ENCODE measurements at regions not wholly inside any gene's neighbourhood (a gene's known extent, or its start where the extent isn't known, plus 50 kb on each side); places are given as distances from the start of the nearest gene placed in this dataset.
"Not testable (repeated sequence)": the region's sequence is repeated elsewhere in the genome, so short reads cannot be mapped to it uniquely, and the experiment has no call there.

DNA sequence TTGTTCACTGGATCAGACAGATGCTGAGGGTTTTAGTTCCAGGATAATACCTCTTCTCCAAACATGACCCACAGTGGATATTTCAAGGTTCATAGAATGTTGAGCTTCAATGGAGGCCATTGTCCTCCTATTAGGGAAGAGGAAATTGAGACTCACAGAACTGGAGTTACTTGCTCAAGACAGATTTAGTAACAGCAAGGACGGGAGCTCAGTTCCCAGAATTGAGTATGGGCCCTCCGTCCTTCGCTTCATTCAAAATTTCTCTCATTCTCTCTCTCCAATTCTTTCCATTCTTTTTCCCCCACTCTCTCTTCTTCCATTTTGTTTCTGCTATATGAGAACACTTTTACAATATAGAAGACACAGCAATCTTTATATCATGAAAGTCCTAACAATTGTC is 94.0 kb downstream of the DNAJB9 start:
- WGBS, 2 donors, result 89 to 95% methylated on average over 3 of the region's 3 CpGs
- no peak for DNase-seq (ENCODE audit: low spot score in 2 of 2)
- H3K4me3 ChIP-seq (ENCODE audit: low read depth, poor library complexity, severe bottlenecking), result no peak overlapping the region
- TF ChIP-seq POLR2A (IDR thresholded peaks at IDR 0.05), result no peak
- TF ChIP-seq, protein P1, sequence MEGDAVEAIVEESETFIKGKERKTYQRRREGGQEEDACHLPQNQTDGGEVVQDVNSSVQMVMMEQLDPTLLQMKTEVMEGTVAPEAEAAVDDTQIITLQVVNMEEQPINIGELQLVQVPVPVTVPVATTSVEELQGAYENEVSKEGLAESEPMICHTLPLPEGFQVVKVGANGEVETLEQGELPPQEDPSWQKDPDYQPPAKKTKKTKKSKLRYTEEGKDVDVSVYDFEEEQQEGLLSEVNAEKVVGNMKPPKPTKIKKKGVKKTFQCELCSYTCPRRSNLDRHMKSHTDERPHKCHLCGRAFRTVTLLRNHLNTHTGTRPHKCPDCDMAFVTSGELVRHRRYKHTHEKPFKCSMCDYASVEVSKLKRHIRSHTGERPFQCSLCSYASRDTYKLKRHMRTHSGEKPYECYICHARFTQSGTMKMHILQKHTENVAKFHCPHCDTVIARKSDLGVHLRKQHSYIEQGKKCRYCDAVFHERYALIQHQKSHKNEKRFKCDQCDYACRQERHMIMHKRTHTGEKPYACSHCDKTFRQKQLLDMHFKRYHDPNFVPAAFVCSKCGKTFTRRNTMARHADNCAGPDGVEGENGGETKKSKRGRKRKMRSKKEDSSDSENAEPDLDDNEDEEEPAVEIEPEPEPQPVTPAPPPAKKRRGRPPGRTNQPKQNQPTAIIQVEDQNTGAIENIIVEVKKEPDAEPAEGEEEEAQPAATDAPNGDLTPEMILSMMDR (IDR thresholded peaks at IDR 0.05), result no peak
- intact Hi-C loops (cut with DNase I; ENCODE audit: low total_unique reads), result no loop called here

GRCh38 chr7:108667216-108667615 is 97.5 kb downstream of the DNAJB9 start:
- TF ChIP-seq, protein P1 (IDR thresholded peaks at IDR 0.05), result no peak
- TF ChIP-seq POLR2A (IDR thresholded peaks at IDR 0.05), result no peak
- WGBS, 2 donors, result 35 to 61% methylated on average over 2 of the region's 2 CpGs
- intact Hi-C loops (cut with DNase I; ENCODE audit: low total_unique reads), result no loop called here

GRCh38 chr7:108669958-108670357 is 100.3 kb downstream of the DNAJB9 start:
- no peak for DNase-seq (ENCODE audit: low spot score in 2 of 2)
- no peak for TF ChIP-seq POLR2A (IDR thresholded peaks at IDR 0.05)
- TF ChIP-seq, protein P1 (IDR thresholded peaks at IDR 0.05), result no peak
- intact Hi-C loops (cut with DNase I; ENCODE audit: low total_unique reads), result no loop called here
- H3K4me3 ChIP-seq (ENCODE audit: low read depth, poor library complexity, severe bottlenecking), result no peak overlapping the region

More at GRCh38 chr7:108667216-108667615, 97.5 kb downstream of the DNAJB9 start:
- no peak overlapping the region for H3K4me3 ChIP-seq (ENCODE audit: low read depth, poor library complexity, severe bottlenecking)
- DNase-seq (ENCODE audit: low spot score in 2 of 2), result no peak

DNA sequence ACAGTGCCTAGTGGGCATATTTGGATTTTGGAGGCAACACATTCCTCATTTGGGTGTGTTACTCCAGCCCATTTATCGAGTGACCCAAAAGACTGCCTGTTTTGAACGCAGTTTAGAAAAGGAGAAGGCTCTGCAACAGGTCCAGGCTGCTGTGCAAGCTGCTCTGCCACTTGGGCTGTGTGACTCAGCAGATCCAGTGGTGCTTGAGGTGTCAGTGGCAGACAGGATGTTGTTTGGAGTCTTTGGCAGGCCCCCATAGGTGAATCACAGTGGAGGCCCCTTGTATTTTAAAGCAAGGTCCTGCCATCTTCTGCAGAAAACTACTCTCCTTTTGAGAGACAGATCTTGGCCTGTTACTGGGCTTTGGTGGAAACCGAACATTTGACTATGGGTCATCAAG is 104.0 kb downstream of the DNAJB9 start:
- 65 to 89% methylated on average over 3 of the region's 3 CpGs for WGBS, 2 donors
- intact Hi-C loops (cut with DNase I; ENCODE audit: low total_unique reads); DNase-seq (ENCODE audit: low spot score in 2 of 2); H3K4me3 ChIP-seq (ENCODE audit: low read depth, poor library complexity, severe bottlenecking): not testable (repeated sequence)

DNA sequence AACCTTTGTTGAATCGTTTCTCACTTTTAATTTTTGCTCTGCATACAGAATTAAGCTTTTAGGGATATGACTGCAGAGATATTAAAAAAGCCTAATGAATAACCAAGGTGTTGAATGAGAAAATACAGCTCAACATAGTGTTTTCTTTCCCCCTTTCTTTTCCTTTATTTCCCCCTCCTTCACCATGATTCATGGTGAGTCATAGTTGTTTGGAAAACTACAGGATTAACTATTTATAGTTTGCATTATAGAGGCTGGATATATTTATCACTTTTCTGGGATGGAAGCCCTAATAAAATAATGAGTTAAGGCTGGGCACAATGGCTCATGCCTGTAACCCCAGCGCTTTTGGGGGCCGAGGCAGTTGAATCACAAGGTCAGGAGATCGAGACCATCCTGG is 115.0 kb downstream of the DNAJB9 start:
- H3K4me3 ChIP-seq (ENCODE audit: low read depth, poor library complexity, severe bottlenecking), result no peak overlapping the region
- intact Hi-C loops (cut with DNase I; ENCODE audit: low total_unique reads), result no loop called here
- no peak for DNase-seq (ENCODE audit: low spot score in 2 of 2)
- WGBS, 2 donors, result 78 to 84% methylated on average over 4 of the region's 4 CpGs
- TF ChIP-seq, protein P1 (IDR thresholded peaks at IDR 0.05), result no peak
- no peak for TF ChIP-seq POLR2A (IDR thresholded peaks at IDR 0.05)

- no peak overlapping the region for H3K4me3 ChIP-seq (ENCODE audit: low read depth, poor library complexity, severe bottlenecking)
- DNase-seq (ENCODE audit: low spot score in 2 of 2), result no peak
- TF ChIP-seq, protein P1 (IDR thresholded peaks at IDR 0.05), result no peak
- no peak for TF ChIP-seq POLR2A (IDR thresholded peaks at IDR 0.05)
- 83 to 100% methylated on average over 1 of the region's 1 CpG for WGBS, 2 donors
- intact Hi-C loops (cut with DNase I; ENCODE audit: low total_unique reads), result no loop called here
Observed at GRCh38 chr7:108686494-108686893, 116.8 kb downstream of the DNAJB9 start.

All from lower leg skin (tissue), 4 donors.